ENCODE measurements at regions not wholly inside any gene's neighbourhood (a gene's known extent, or its start where the extent isn't known, plus 50 kb on each side); places are given as distances from the start of the nearest gene placed in this dataset.

GRCh38 chr3:72401005-72401545 lies 447.2 kb downstream of the SHQ1 start:
- H3K9me3 ChIP-seq (replicated peaks): no peaks in the 10 kb centered on the region
- no peak for DNase-seq (ENCODE audit: low read depth in 1 of 2, low spot score in 2 of 2)
- no peak overlapping the region for H3K27ac ChIP-seq

GRCh38 chr3:72398781-72399180 lies 449.5 kb downstream of the SHQ1 start:
- no peaks in the 10 kb centered on the region for H3K27me3 ChIP-seq (replicated peaks)
- H3K4me1 ChIP-seq (replicated peaks): peaks cover 20% of the 10 kb centered on the region
- H3K4me3 ChIP-seq: no peak overlapping the region
- no peaks in the 10 kb centered on the region for H3K9me3 ChIP-seq (replicated peaks)
- H3K36me3 ChIP-seq: 0 out of 2 replicates have a peak, but pooled peaks cover 6% of the 10 kb centered on the region
- DNase-seq (ENCODE audit: low read depth in 1 of 2, low spot score in 2 of 2): no peak
- H3K27ac ChIP-seq: no peak overlapping the region

More at GRCh38 chr3:72401005-72401545, 447.2 kb downstream of the SHQ1 start:
- 0 out of 2 replicates have a peak, but pooled peaks cover 4% of the 10 kb centered on the region for H3K36me3 ChIP-seq
- H3K4me3 ChIP-seq: no peak overlapping the region
- peaks cover 18% of the 10 kb centered on the region for H3K4me1 ChIP-seq (replicated peaks)
- H3K27me3 ChIP-seq (replicated peaks): no peaks in the 10 kb centered on the region

- H3K27me3 ChIP-seq (replicated peaks): no peaks in the 10 kb centered on the region
- no peaks in the 10 kb centered on the region for H3K9me3 ChIP-seq (replicated peaks)
- no peak overlapping the region for H3K27ac ChIP-seq
- H3K36me3 ChIP-seq: 0 out of 2 replicates have a peak, but pooled peaks cover 6% of the 10 kb centered on the region
- no peak overlapping the region for H3K4me3 ChIP-seq
- no peak for DNase-seq (ENCODE audit: low read depth in 1 of 2, low spot score in 2 of 2)
- H3K4me1 ChIP-seq (replicated peaks): peaks cover 16% of the 10 kb centered on the region
These were observed 450.7 kb downstream of the SHQ1 start for GRCh38 chr3:72397586-72397985.

- no peaks in the 10 kb centered on the region for H3K9me3 ChIP-seq (replicated peaks)
- H3K27me3 ChIP-seq (replicated peaks): no peaks in the 10 kb centered on the region
- 0 out of 2 replicates have a peak, but pooled peaks cover 5% of the 10 kb centered on the region for H3K36me3 ChIP-seq
- peaks cover 22% of the 10 kb centered on the region for H3K4me1 ChIP-seq (replicated peaks)
- DNase-seq (ENCODE audit: low read depth in 1 of 2, low spot score in 2 of 2): no peak
- no peak overlapping the region for H3K4me3 ChIP-seq
- no peak overlapping the region for H3K27ac ChIP-seq
These were observed 451.3 kb downstream of the SHQ1 start for GRCh38 chr3:72396899-72397298.

- peaks cover 32% of the 10 kb centered on the region for H3K4me1 ChIP-seq (replicated peaks)
- H3K27me3 ChIP-seq (replicated peaks): no peaks in the 10 kb centered on the region
- no peak overlapping the region for H3K4me3 ChIP-seq
- no peaks in the 10 kb centered on the region for H3K9me3 ChIP-seq (replicated peaks)
- no peak for DNase-seq (ENCODE audit: low read depth in 1 of 2, low spot score in 2 of 2)
- 0 out of 2 replicates have a peak, but pooled peaks cover 2% of the 10 kb centered on the region for H3K36me3 ChIP-seq
- H3K27ac ChIP-seq: no peak overlapping the region
These were observed 452.4 kb downstream of the SHQ1 start for GRCh38 chr3:72395776-72396311.

GRCh38 chr3:72393455-72393854 lies 454.8 kb downstream of the SHQ1 start:
- Histone ChIP-seq H3K27ac (no peak overlapping the region), H3K9me3 (replicated peaks) (no peaks in the 10 kb centered on the region), H3K4me3 (no peak overlapping the region), H3K36me3 (0 out of 2 replicates have a peak, but pooled peaks cover 2% of the 10 kb centered on the region), H3K27me3 (replicated peaks) (no peaks in the 10 kb centered on the region), H3K4me1 (replicated peaks) (peaks cover 43% of the 10 kb centered on the region)
- no peak for DNase-seq (ENCODE audit: low read depth in 1 of 2, low spot score in 2 of 2)

GRCh38 chr3:72391659-72392058 lies 456.6 kb downstream of the SHQ1 start:
- H3K36me3 ChIP-seq: 0 out of 2 replicates have a peak, but pooled peaks cover 2% of the 10 kb centered on the region
- peaks cover 38% of the 10 kb centered on the region for H3K4me1 ChIP-seq (replicated peaks)
- H3K27ac ChIP-seq: no peak overlapping the region
- no peaks in the 10 kb centered on the region for H3K9me3 ChIP-seq (replicated peaks)
- no peak overlapping the region for H3K4me3 ChIP-seq
- no peak for DNase-seq (ENCODE audit: low read depth in 1 of 2, low spot score in 2 of 2)
- H3K27me3 ChIP-seq (replicated peaks): no peaks in the 10 kb centered on the region

GRCh38 chr3:72390841-72391240 lies 457.4 kb downstream of the SHQ1 start:
- no peak overlapping the region for H3K4me3 ChIP-seq
- peak in 1 of 2 experiments; percentile 44 for DNase-seq (ENCODE audit: low read depth in 1 of 2, low spot score in 2 of 2)

GRCh38 chr3:72388644-72389043 lies 459.6 kb downstream of the SHQ1 start:
- Histone ChIP-seq H3K4me1 (replicated peaks) (peaks cover 28% of the 10 kb centered on the region), H3K36me3 (no peaks in the 10 kb centered on the region), H3K4me3 (no peak overlapping the region), H3K9me3 (replicated peaks) (no peaks in the 10 kb centered on the region), H3K27me3 (replicated peaks) (no peaks in the 10 kb centered on the region), H3K27ac (no peak overlapping the region)
- no peak for DNase-seq (ENCODE audit: low read depth in 1 of 2, low spot score in 2 of 2)

More at GRCh38 chr3:72390841-72391240, 457.4 kb downstream of the SHQ1 start:
- no peaks in the 10 kb centered on the region for H3K27me3 ChIP-seq (replicated peaks)
- peaks cover 30% of the 10 kb centered on the region for H3K4me1 ChIP-seq (replicated peaks)
- H3K36me3 ChIP-seq: 0 out of 2 replicates have a peak, but pooled peaks cover 2% of the 10 kb centered on the region
- H3K27ac ChIP-seq: no peak overlapping the region
- no peaks in the 10 kb centered on the region for H3K9me3 ChIP-seq (replicated peaks)

GRCh38 chr3:72388117-72388516 lies 460.1 kb downstream of the SHQ1 start:
- DNase-seq (ENCODE audit: low read depth in 1 of 2, low spot score in 2 of 2): no peak
- H3K4me3 ChIP-seq: no peak overlapping the region
- H3K27ac ChIP-seq: no peak overlapping the region
- no peaks in the 10 kb centered on the region for H3K27me3 ChIP-seq (replicated peaks)
- H3K9me3 ChIP-seq (replicated peaks): no peaks in the 10 kb centered on the region
- no peaks in the 10 kb centered on the region for H3K36me3 ChIP-seq
- peaks cover 28% of the 10 kb centered on the region for H3K4me1 ChIP-seq (replicated peaks)

- DNase-seq (ENCODE audit: low read depth in 1 of 2, low spot score in 2 of 2): no peak
- Histone ChIP-seq H3K27me3 (replicated peaks) (no peaks in the 10 kb centered on the region), H3K4me1 (replicated peaks) (peaks cover 17% of the 10 kb centered on the region), H3K4me3 (no peak overlapping the region), H3K27ac (no peak overlapping the region), H3K9me3 (replicated peaks) (no peaks in the 10 kb centered on the region), H3K36me3 (no peaks in the 10 kb centered on the region)
These were observed 461.8 kb downstream of the SHQ1 start for GRCh38 chr3:72386327-72387000.

- Histone ChIP-seq H3K27me3 (replicated peaks) (no peaks in the 10 kb centered on the region), H3K4me1 (replicated peaks) (peaks cover 13% of the 10 kb centered on the region), H3K36me3 (no peaks in the 10 kb centered on the region), H3K27ac (no peak overlapping the region), H3K9me3 (replicated peaks) (no peaks in the 10 kb centered on the region), H3K4me3 (no peak overlapping the region)
- DNase-seq (ENCODE audit: low read depth in 1 of 2, low spot score in 2 of 2): no peak
These were observed 463.1 kb downstream of the SHQ1 start for GRCh38 chr3:72385167-72385566.

GRCh38 chr3:72384602-72385001 lies 463.6 kb downstream of the SHQ1 start:
- Histone ChIP-seq H3K27ac (no peak overlapping the region), H3K36me3 (no peaks in the 10 kb centered on the region), H3K4me3 (no peak overlapping the region), H3K27me3 (replicated peaks) (no peaks in the 10 kb centered on the region), H3K4me1 (replicated peaks) (peaks cover 14% of the 10 kb centered on the region), H3K9me3 (replicated peaks) (no peaks in the 10 kb centered on the region)
- DNase-seq (ENCODE audit: low read depth in 1 of 2, low spot score in 2 of 2): no peak

GRCh38 chr3:72383883-72384282 lies 464.4 kb downstream of the SHQ1 start:
- no peaks in the 10 kb centered on the region for H3K9me3 ChIP-seq (replicated peaks)
- H3K4me1 ChIP-seq (replicated peaks): peaks cover 17% of the 10 kb centered on the region
- peaks cover 3% of the 10 kb centered on the region for H3K36me3 ChIP-seq
- H3K4me3 ChIP-seq: no peak overlapping the region
- H3K27me3 ChIP-seq (replicated peaks): no peaks in the 10 kb centered on the region
- H3K27ac ChIP-seq: no peak overlapping the region
- no peak for DNase-seq (ENCODE audit: low read depth in 1 of 2, low spot score in 2 of 2)

Data from SJSA1 (cell line).